Neural progenitor cell (in vitro differentiated cells): ENCODE measurements at regions not wholly inside any gene's neighbourhood (a gene's known extent, or its start where the extent isn't known, plus 50 kb on each side); places are given as distances from the start of the nearest gene placed in this dataset.

ENCODE experiments used
- DNase-seq: peaks from one replicate; pipeline ENCODE4 v3.0.0-alpha.2; 2016; ENCODE audit warnings: low spot score
- H2AFZ ChIP-seq: fragments of 200-600 bp; sonication (generic); replicated peaks from 2 replicates; pipeline ENCODE4 v1.6.1; 2016; ENCODE audit warnings: antibody characterized with exemption
- H3F3A ChIP-seq: fragments of 200-600 bp; sonication (generic); 2 replicates; pipeline ENCODE4 v1.6.1; 2016; ENCODE audit warnings: antibody characterized with exemption, low read depth
- H3K27ac ChIP-seq: fragments of 200-600 bp; sonication (generic); 2 replicates; pipeline ENCODE4 v1.5.1; 2016; ENCODE audit warnings: mild to moderate bottlenecking
- H3K27me3 ChIP-seq: fragments of 200-600 bp; sonication (generic); 2 replicates; pipeline ENCODE4 v1.6.1; 2016; ENCODE audit warnings: mild to moderate bottlenecking, moderate library complexity
- H3K36me3 ChIP-seq: fragments of 200-600 bp; sonication (generic); 2 replicates; pipeline ENCODE4 v1.5.1; 2016
- H3K4me1 ChIP-seq: fragments of 200-600 bp; sonication (generic); 2 replicates; pipeline ENCODE4 v1.6.1; 2016; ENCODE audit warnings: mixed run types
- H3K4me2 ChIP-seq: fragments of 200-600 bp; sonication (generic); 2 replicates; pipeline ENCODE4 v1.6.1; 2016
- H3K4me3 ChIP-seq: fragments of 200-600 bp; sonication (generic); 2 replicates; pipeline ENCODE4 v1.5.1; 2016
- H3K79me2 ChIP-seq: fragments of 200-600 bp; sonication (generic); 2 replicates; pipeline ENCODE4 v1.6.1; 2016; ENCODE audit warnings: low read depth
- H3K9ac ChIP-seq: fragments of 200-600 bp; sonication (generic); 2 replicates; pipeline ENCODE4 v1.6.1; 2016
- H3K9me3 ChIP-seq: fragments of 200-600 bp; sonication (generic); 2 replicates; pipeline ENCODE4 v1.5.1; 2016; ENCODE audit warnings: low read depth
- H4K20me1 ChIP-seq: fragments of 200-600 bp; sonication (generic); 2 replicates; pipeline ENCODE4 v1.6.1; 2016; ENCODE audit warnings: low read depth
- H3K27ac Mint-ChIP-seq: 3 replicates; pipeline ENCODE4 v1.8.0; 2021; ENCODE audit warnings: mixed read lengths
- H3K27me3 Mint-ChIP-seq: 2 replicates; pipeline ENCODE4 v1.8.0; 2022; ENCODE audit warnings: low read depth, mild to moderate bottlenecking, inconsistent platforms, moderate library complexity, mixed read lengths; ENCODE audit not compliant: insufficient read depth
- H3K36me3 Mint-ChIP-seq: 3 replicates; pipeline ENCODE4 v1.8.0; 2021; ENCODE audit warnings: mixed read lengths
- H3K4me1 Mint-ChIP-seq: 3 replicates; pipeline ENCODE4 v1.8.0; 2021; ENCODE audit warnings: mixed read lengths
- H3K4me3 Mint-ChIP-seq: 3 replicates; pipeline ENCODE4 v1.8.0; 2021; ENCODE audit warnings: mild to moderate bottlenecking, moderate library complexity, mixed read lengths
- H3K9me3 Mint-ChIP-seq: 3 replicates; pipeline ENCODE4 v1.8.0; 2020; ENCODE audit warnings: mixed read lengths
- CTCF ChIP-seq: fragments of 200-600 bp; sonication (generic); IDR thresholded peaks from 2 replicates; pipeline ENCODE4 v1.5.1; 2017; ENCODE audit warnings: antibody characterized with exemption, mild to moderate bottlenecking
- EZH2 ChIP-seq: fragments of 200-600 bp; sonication (generic); IDR thresholded peaks from 2 replicates; pipeline ENCODE4 v1.6.1; 2017; ENCODE audit warnings: antibody characterized with exemption, mild to moderate bottlenecking, moderate library complexity
- EZH2phosphoT487 ChIP-seq: fragments of 200-600 bp; sonication (generic); IDR thresholded peaks from 2 replicates; pipeline ENCODE4 v1.6.1; 2017; ENCODE audit warnings: antibody characterized with exemption

GRCh38 chr2:220000080-220000479 lies 372.6 kb downstream of the SLC4A3 start:
- H3K36me3 ChIP-seq: no peaks in the 10 kb centered on the region
- no peak for DNase-seq
- H3F3A ChIP-seq: no peaks in the 10 kb centered on the region
- no peak overlapping the region for H3K4me2 ChIP-seq
- no peaks in the 10 kb centered on the region for H3K27me3 ChIP-seq
- TF ChIP-seq CTCF (no peak), EZH2 (no peak), EZH2phosphoT487 (no peak)
- Mint-ChIP-seq H3K27ac (no peak overlapping the region), H3K4me1 (peaks cover 19% of the 10 kb centered on the region), H3K27me3 (peaks cover 4% of the 10 kb centered on the region), H3K9me3 (peaks cover 5% of the 10 kb centered on the region), H3K4me3 (no peak overlapping the region), H3K36me3 (no peaks in the 10 kb centered on the region)
- H3K79me2 ChIP-seq: no peaks in the 10 kb centered on the region
- H3K4me1 ChIP-seq: no peaks in the 10 kb centered on the region
- no peak overlapping the region for H2AFZ ChIP-seq
- H3K27ac ChIP-seq: no peak overlapping the region
- no peaks in the 10 kb centered on the region for H3K9me3 ChIP-seq
- H3K9ac ChIP-seq: no peak overlapping the region
- no peak overlapping the region for H3K4me3 ChIP-seq
- no peaks in the 10 kb centered on the region for H4K20me1 ChIP-seq

- H3K9me3 ChIP-seq: no peaks in the 10 kb centered on the region
- H3K79me2 ChIP-seq: no peaks in the 10 kb centered on the region
- Mint-ChIP-seq H3K9me3 (peaks cover 5% of the 10 kb centered on the region), H3K4me3 (no peak overlapping the region), H3K27ac (no peak overlapping the region), H3K27me3 (peaks cover 4% of the 10 kb centered on the region), H3K36me3 (no peaks in the 10 kb centered on the region), H3K4me1 (peaks cover 19% of the 10 kb centered on the region)
- H3K27me3 ChIP-seq: no peaks in the 10 kb centered on the region
- no peaks in the 10 kb centered on the region for H3F3A ChIP-seq
- DNase-seq: no peak
- no peak overlapping the region for H3K9ac ChIP-seq
- H4K20me1 ChIP-seq: no peaks in the 10 kb centered on the region
- no peak overlapping the region for H3K27ac ChIP-seq
- H3K4me1 ChIP-seq: no peaks in the 10 kb centered on the region
- TF ChIP-seq EZH2: no peak
- TF ChIP-seq EZH2phosphoT487: no peak
- no peak for TF ChIP-seq CTCF
- H3K4me3 ChIP-seq: no peak overlapping the region
- no peaks in the 10 kb centered on the region for H3K36me3 ChIP-seq
- no peak overlapping the region for H3K4me2 ChIP-seq
- no peak overlapping the region for H2AFZ ChIP-seq
Measured at GRCh38 chr2:220000586-220000985, 373.2 kb downstream of the SLC4A3 start.

- Mint-ChIP-seq H3K4me1 (peaks cover 23% of the 10 kb centered on the region), H3K27me3 (peaks cover 2% of the 10 kb centered on the region), H3K4me3 (no peak overlapping the region), H3K9me3 (peaks cover 5% of the 10 kb centered on the region), H3K36me3 (no peaks in the 10 kb centered on the region), H3K27ac (no peak overlapping the region)
- H3K9ac ChIP-seq: no peak overlapping the region
- H4K20me1 ChIP-seq: no peaks in the 10 kb centered on the region
- H3F3A ChIP-seq: no peaks in the 10 kb centered on the region
- H3K9me3 ChIP-seq: no peaks in the 10 kb centered on the region
- no peak overlapping the region for H3K27ac ChIP-seq
- H3K4me3 ChIP-seq: no peak overlapping the region
- TF ChIP-seq EZH2 (no peak), EZH2phosphoT487 (no peak), CTCF (no peak)
- H3K4me1 ChIP-seq: no peaks in the 10 kb centered on the region
- H3K4me2 ChIP-seq: no peak overlapping the region
- H3K27me3 ChIP-seq: no peaks in the 10 kb centered on the region
- DNase-seq: no peak
- no peak overlapping the region for H2AFZ ChIP-seq
- no peaks in the 10 kb centered on the region for H3K79me2 ChIP-seq
- H3K36me3 ChIP-seq: no peaks in the 10 kb centered on the region
Measured at GRCh38 chr2:220001751-220002150, 374.3 kb downstream of the SLC4A3 start.

- H3K36me3 Mint-ChIP-seq: no peaks in the 10 kb centered on the region
- no peak overlapping the region for H3K4me2 ChIP-seq
- no peak overlapping the region for H3K4me3 Mint-ChIP-seq
- no peak overlapping the region for H2AFZ ChIP-seq
- TF ChIP-seq CTCF: no peak
- TF ChIP-seq EZH2phosphoT487: no peak
- no peak for TF ChIP-seq EZH2
- H3K9me3 Mint-ChIP-seq: peaks cover 3% of the 10 kb centered on the region
- peaks cover 22% of the 10 kb centered on the region for H3K4me1 Mint-ChIP-seq
- H3K36me3 ChIP-seq: no peaks in the 10 kb centered on the region
- H3K27me3 Mint-ChIP-seq: peaks cover 2% of the 10 kb centered on the region
- H3K27ac ChIP-seq: no peak overlapping the region
- DNase-seq: no peak
- H3K9ac ChIP-seq: no peak overlapping the region
- no peaks in the 10 kb centered on the region for H3K27me3 ChIP-seq
- H3K4me3 ChIP-seq: no peak overlapping the region
- no peaks in the 10 kb centered on the region for H3K79me2 ChIP-seq
- no peaks in the 10 kb centered on the region for H3K9me3 ChIP-seq
- no peaks in the 10 kb centered on the region for H3K4me1 ChIP-seq
- no peaks in the 10 kb centered on the region for H4K20me1 ChIP-seq
- no peak overlapping the region for H3K27ac Mint-ChIP-seq
- H3F3A ChIP-seq: no peaks in the 10 kb centered on the region
Measured at GRCh38 chr2:220002251-220002650, 374.8 kb downstream of the SLC4A3 start.
